ENCODE measurements at regions not wholly inside any gene's neighbourhood (a gene's known extent, or its start where the extent isn't known, plus 50 kb on each side); places are given as distances from the start of the nearest gene placed in this dataset.
A peak's percentile ranks its signal among the peaks of the same experiment; 100 is the strongest.

DNA sequence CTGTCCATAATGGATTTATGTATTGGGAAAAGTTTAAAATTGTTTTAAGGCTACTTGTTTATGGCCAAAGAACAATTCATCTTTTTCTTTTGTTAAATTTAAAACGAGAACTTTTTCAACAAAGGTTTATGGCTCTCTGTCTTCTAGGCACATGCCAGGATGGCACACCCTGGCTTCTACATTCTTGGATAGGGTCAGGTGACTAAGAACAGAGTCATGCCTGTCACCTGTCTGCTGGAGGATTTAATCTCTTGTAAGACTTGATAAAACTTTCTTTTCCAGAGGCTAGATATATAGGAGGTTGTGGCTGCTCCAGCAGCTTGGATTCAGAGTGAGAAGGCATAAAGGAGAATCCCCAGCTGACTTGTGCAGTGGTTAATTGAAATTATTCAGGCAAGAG, 915.4 kb downstream of the GATA3 start:
- Histone ChIP-seq H2BK12ac (ENCODE audit: low read length) (no peak overlapping the region), H3K36me3 (ENCODE audit: control insufficient read depth in 1 of 2, insufficient read depth in 2 of 2, low read length in 2 of 2) (no peaks in the 10 kb centered on the region), H2BK5ac (ENCODE audit: low read depth, low read length, poor library complexity) (no peak overlapping the region), H3K27ac (ENCODE audit: low read depth, low read length) (no peak overlapping the region), H3K79me1 (ENCODE audit: low read length) (no peaks in the 10 kb centered on the region), H3K9me3 (ENCODE audit: insufficient read depth, low read depth, low read length) (no peaks in the 10 kb centered on the region), H3K14ac (ENCODE audit: low read length) (no peak overlapping the region), H2BK120ac (ENCODE audit: insufficient read depth, low read length, poor library complexity) (no peak overlapping the region), H3K9ac (ENCODE audit: low read length) (no peak overlapping the region), H3K4me3 (ENCODE audit: low read depth, low read length) (no peak overlapping the region), H2AFZ (ENCODE audit: insufficient read depth, low read length, poor library complexity) (no peak overlapping the region), H4K8ac (ENCODE audit: low read depth, low read length) (no peak overlapping the region), H3K18ac (ENCODE audit: low read length) (no peak overlapping the region), H3K23ac (ENCODE audit: low read length) (no peak overlapping the region), H3K27me3 (ENCODE audit: insufficient read depth, low read length) (no peaks in the 10 kb centered on the region), H2AK5ac (ENCODE audit: low read length) (no peak overlapping the region), H3K79me2 (ENCODE audit: control insufficient read depth, insufficient read depth, low read length, poor library complexity) (no peaks in the 10 kb centered on the region), H3K4me2 (ENCODE audit: low read length) (no peak overlapping the region), H4K12ac (ENCODE audit: low read depth, low read length) (no peak overlapping the region), H3K4ac (ENCODE audit: low read depth, low read length) (no peak overlapping the region), H4K91ac (ENCODE audit: low read depth, low read length) (no peak overlapping the region), H3K4me1 (ENCODE audit: control insufficient read depth in 1 of 2, insufficient read depth in 2 of 2, low read length in 2 of 2) (no peaks in the 10 kb centered on the region)
- DNase-seq, result no peak
- no CpG with 5 or more reads among the region's 1 CpG for WGBS (ENCODE audit: extremely low coverage, insufficient coverage, insufficient read length)

DNA sequence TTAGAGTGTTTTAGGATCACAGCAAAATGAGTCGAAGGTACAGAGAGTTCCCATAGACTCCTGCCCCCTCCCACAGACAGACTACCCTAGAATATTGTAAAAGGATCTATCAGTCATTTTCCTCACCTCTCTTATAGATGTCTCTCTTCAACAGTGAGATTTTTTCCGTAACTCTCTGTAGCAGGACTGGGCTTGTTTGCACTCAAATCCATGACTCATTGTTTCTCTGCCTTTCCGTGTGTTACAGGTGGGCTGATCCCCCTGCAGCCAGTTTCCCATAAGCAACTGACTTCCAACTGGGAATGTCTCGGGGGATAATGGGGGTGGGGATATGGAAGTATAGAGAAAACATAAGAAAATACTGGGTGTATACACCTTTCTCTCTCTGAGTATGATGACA, 921.0 kb downstream of the GATA3 start:
- H4K12ac ChIP-seq (ENCODE audit: low read depth, low read length), result no peak overlapping the region
- H2AK5ac ChIP-seq (ENCODE audit: low read length), result no peak overlapping the region
- no CpG with 5 or more reads among the region's 4 CpGs for WGBS (ENCODE audit: extremely low coverage, insufficient coverage, insufficient read length)
- H4K91ac ChIP-seq (ENCODE audit: low read depth, low read length), result no peak overlapping the region
- H3K9me3 ChIP-seq (ENCODE audit: insufficient read depth, low read depth, low read length), result no peaks in the 10 kb centered on the region
- no peak overlapping the region for H2AFZ ChIP-seq (ENCODE audit: insufficient read depth, low read length, poor library complexity)
- no peak overlapping the region for H2BK5ac ChIP-seq (ENCODE audit: low read depth, low read length, poor library complexity)
- no peaks in the 10 kb centered on the region for H3K79me2 ChIP-seq (ENCODE audit: control insufficient read depth, insufficient read depth, low read length, poor library complexity)
- H2BK12ac ChIP-seq (ENCODE audit: low read length), result no peak overlapping the region
- H3K27ac ChIP-seq (ENCODE audit: low read depth, low read length), result no peak overlapping the region
- no peak overlapping the region for H3K4me2 ChIP-seq (ENCODE audit: low read length)
- H3K4ac ChIP-seq (ENCODE audit: low read depth, low read length), result no peak overlapping the region
- no peak for DNase-seq
- H3K9ac ChIP-seq (ENCODE audit: low read length), result no peak overlapping the region
- H3K23ac ChIP-seq (ENCODE audit: low read length), result no peak overlapping the region
- no peaks in the 10 kb centered on the region for H3K27me3 ChIP-seq (ENCODE audit: insufficient read depth, low read length)
- H2BK120ac ChIP-seq (ENCODE audit: insufficient read depth, low read length, poor library complexity), result no peak overlapping the region
- no peak overlapping the region for H3K14ac ChIP-seq (ENCODE audit: low read length)
- H3K36me3 ChIP-seq (ENCODE audit: control insufficient read depth in 1 of 2, insufficient read depth in 2 of 2, low read length in 2 of 2), result no peaks in the 10 kb centered on the region
- no peak overlapping the region for H4K8ac ChIP-seq (ENCODE audit: low read depth, low read length)
- no peak overlapping the region for H3K18ac ChIP-seq (ENCODE audit: low read length)
- H3K79me1 ChIP-seq (ENCODE audit: low read length), result no peaks in the 10 kb centered on the region
- no peak overlapping the region for H3K4me3 ChIP-seq (ENCODE audit: low read depth, low read length)
- H3K4me1 ChIP-seq (ENCODE audit: control insufficient read depth in 1 of 2, insufficient read depth in 2 of 2, low read length in 2 of 2), result no peaks in the 10 kb centered on the region

DNA sequence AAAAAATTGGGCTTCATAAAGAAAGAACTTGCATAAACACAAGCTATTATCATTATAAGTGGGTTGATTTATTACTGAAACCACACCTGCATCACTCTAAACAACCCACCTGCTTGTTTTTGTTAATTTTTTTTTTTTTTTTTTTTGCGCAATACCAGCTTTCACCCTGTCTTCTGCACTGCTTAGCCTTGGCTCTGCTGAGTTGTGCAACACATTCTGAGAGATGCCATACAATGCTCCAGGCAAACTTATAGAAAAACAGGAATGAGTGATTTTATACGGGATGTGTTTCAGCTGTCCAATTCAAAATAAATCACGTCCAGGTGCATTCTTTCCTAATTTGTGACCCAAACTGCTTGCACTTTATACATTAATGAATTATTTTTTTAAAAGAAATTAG, 923.6 kb downstream of the GATA3 start:
- no peak overlapping the region for H4K91ac ChIP-seq (ENCODE audit: low read depth, low read length)
- no peaks in the 10 kb centered on the region for H3K4me1 ChIP-seq (ENCODE audit: control insufficient read depth in 1 of 2, insufficient read depth in 2 of 2, low read length in 2 of 2)
- H3K18ac ChIP-seq (ENCODE audit: low read length), result no peak overlapping the region
- no peak overlapping the region for H3K23ac ChIP-seq (ENCODE audit: low read length)
- H3K36me3 ChIP-seq (ENCODE audit: control insufficient read depth in 1 of 2, insufficient read depth in 2 of 2, low read length in 2 of 2), result no peaks in the 10 kb centered on the region
- no peak overlapping the region for H2BK5ac ChIP-seq (ENCODE audit: low read depth, low read length, poor library complexity)
- H4K12ac ChIP-seq (ENCODE audit: low read depth, low read length), result no peak overlapping the region
- no peaks in the 10 kb centered on the region for H3K27me3 ChIP-seq (ENCODE audit: insufficient read depth, low read length)
- H3K14ac ChIP-seq (ENCODE audit: low read length), result no peak overlapping the region
- H3K79me1 ChIP-seq (ENCODE audit: low read length), result no peaks in the 10 kb centered on the region
- peak; percentile 27 to 67 for DNase-seq
- H3K4me2 ChIP-seq (ENCODE audit: low read length), result no peak overlapping the region
- H2BK120ac ChIP-seq (ENCODE audit: insufficient read depth, low read length, poor library complexity), result no peak overlapping the region
- no CpG with 5 or more reads among the region's 3 CpGs for WGBS (ENCODE audit: extremely low coverage, insufficient coverage, insufficient read length)
- H3K9me3 ChIP-seq (ENCODE audit: insufficient read depth, low read depth, low read length), result no peaks in the 10 kb centered on the region
- H3K27ac ChIP-seq (ENCODE audit: low read depth, low read length), result no peak overlapping the region
- H3K9ac ChIP-seq (ENCODE audit: low read length), result no peak overlapping the region
- no peak overlapping the region for H2AFZ ChIP-seq (ENCODE audit: insufficient read depth, low read length, poor library complexity)
- no peak overlapping the region for H3K4me3 ChIP-seq (ENCODE audit: low read depth, low read length)
- H3K4ac ChIP-seq (ENCODE audit: low read depth, low read length), result no peak overlapping the region
- H4K8ac ChIP-seq (ENCODE audit: low read depth, low read length), result no peak overlapping the region
- H2BK12ac ChIP-seq (ENCODE audit: low read length), result no peak overlapping the region
- no peaks in the 10 kb centered on the region for H3K79me2 ChIP-seq (ENCODE audit: control insufficient read depth, insufficient read depth, low read length, poor library complexity)
- H2AK5ac ChIP-seq (ENCODE audit: low read length), result no peak overlapping the region

DNA sequence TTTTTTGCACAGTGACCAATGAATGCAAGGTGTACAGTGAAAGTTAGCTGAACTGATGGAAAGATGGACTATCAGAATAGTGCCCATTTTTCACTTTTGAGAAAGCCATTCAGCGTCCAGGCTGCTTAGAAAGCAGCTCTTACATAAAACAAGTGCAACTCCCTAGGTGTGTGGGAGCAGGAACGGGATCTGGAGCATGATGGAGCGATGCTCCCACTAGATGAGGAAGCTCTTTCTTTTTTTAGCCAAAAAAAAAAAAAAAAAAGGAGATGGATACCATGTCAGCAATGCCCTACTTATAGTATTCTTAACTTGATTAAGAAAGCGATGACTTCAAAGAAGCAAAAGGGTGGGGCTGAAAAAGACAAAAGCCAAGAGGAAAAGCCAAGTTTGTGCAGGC, 925.5 kb downstream of the GATA3 start:
- no peaks in the 10 kb centered on the region for H3K79me1 ChIP-seq (ENCODE audit: low read length)
- no peaks in the 10 kb centered on the region for H3K9me3 ChIP-seq (ENCODE audit: insufficient read depth, low read depth, low read length)
- no peaks in the 10 kb centered on the region for H3K79me2 ChIP-seq (ENCODE audit: control insufficient read depth, insufficient read depth, low read length, poor library complexity)
- H2BK120ac ChIP-seq (ENCODE audit: insufficient read depth, low read length, poor library complexity), result no peak overlapping the region
- no peak overlapping the region for H3K23ac ChIP-seq (ENCODE audit: low read length)
- no peak overlapping the region for H2BK12ac ChIP-seq (ENCODE audit: low read length)
- H3K27me3 ChIP-seq (ENCODE audit: insufficient read depth, low read length), result no peaks in the 10 kb centered on the region
- no peak overlapping the region for H3K4me2 ChIP-seq (ENCODE audit: low read length)
- no peak overlapping the region for H3K4ac ChIP-seq (ENCODE audit: low read depth, low read length)
- no peak overlapping the region for H2AFZ ChIP-seq (ENCODE audit: insufficient read depth, low read length, poor library complexity)
- no peaks in the 10 kb centered on the region for H3K4me1 ChIP-seq (ENCODE audit: control insufficient read depth in 1 of 2, insufficient read depth in 2 of 2, low read length in 2 of 2)
- H2BK5ac ChIP-seq (ENCODE audit: low read depth, low read length, poor library complexity), result no peak overlapping the region
- H3K9ac ChIP-seq (ENCODE audit: low read length), result no peak overlapping the region
- H3K18ac ChIP-seq (ENCODE audit: low read length), result no peak overlapping the region
- H4K91ac ChIP-seq (ENCODE audit: low read depth, low read length), result no peak overlapping the region
- H4K8ac ChIP-seq (ENCODE audit: low read depth, low read length), result no peak overlapping the region
- H3K27ac ChIP-seq (ENCODE audit: low read depth, low read length), result no peak overlapping the region
- no peaks in the 10 kb centered on the region for H3K36me3 ChIP-seq (ENCODE audit: control insufficient read depth in 1 of 2, insufficient read depth in 2 of 2, low read length in 2 of 2)
- WGBS (ENCODE audit: extremely low coverage, insufficient coverage, insufficient read length), result no CpG with 5 or more reads among the region's 4 CpGs
- no peak overlapping the region for H3K4me3 ChIP-seq (ENCODE audit: low read depth, low read length)
- no peak overlapping the region for H3K14ac ChIP-seq (ENCODE audit: low read length)
- DNase-seq, result no peak
- no peak overlapping the region for H2AK5ac ChIP-seq (ENCODE audit: low read length)
- H4K12ac ChIP-seq (ENCODE audit: low read depth, low read length), result no peak overlapping the region
